ENCODE measurements at regions not wholly inside any gene's neighbourhood (a gene's known extent, or its start where the extent isn't known, plus 50 kb on each side); places are given as distances from the start of the nearest gene placed in this dataset.

DNA sequence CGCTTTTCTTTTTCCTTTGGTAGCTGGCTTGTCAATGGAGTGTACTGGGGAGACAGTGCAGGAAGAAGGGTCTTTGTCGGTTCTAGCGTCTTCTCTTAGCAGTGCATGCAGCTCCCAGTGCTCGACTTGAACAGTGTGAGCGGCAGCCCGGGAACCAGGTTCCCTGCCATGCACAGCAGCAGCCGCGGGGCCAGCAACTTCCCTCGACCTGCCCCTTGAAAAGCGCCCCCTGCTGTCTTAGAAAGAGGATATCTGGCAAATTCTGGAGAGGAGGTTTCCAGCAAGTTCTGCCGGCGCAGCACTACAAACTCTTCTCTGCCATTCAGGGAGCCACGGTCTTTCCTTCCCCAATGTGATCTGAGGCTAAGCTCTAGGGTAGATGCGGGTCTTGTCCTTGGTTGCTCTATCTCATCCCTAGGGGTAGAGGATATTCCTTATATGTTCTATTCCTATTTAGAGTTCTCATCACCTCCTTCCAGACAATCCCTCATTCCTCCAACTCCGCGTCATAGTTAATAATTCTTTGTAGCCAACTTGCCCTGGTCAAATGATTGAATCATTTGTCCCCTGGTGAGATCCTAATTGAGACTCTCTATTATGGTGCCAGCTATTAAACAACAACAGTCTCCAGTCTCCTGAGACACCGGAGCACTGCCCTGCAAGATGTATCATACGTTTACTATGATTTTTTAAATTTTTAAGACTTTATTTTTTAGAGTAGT is 451.3 kb downstream of the PMP22 start:
- H3K18ac ChIP-seq (ENCODE audit: low read length) = no peak overlapping the region
- no peak overlapping the region for H4K91ac ChIP-seq (ENCODE audit: low read depth, low read length)
- no peak overlapping the region for H2AFZ ChIP-seq (ENCODE audit: insufficient read depth, low read length, poor library complexity)
- no peaks in the 10 kb centered on the region for H3K9me3 ChIP-seq (ENCODE audit: insufficient read depth, low read depth, low read length)
- H3K4me1 ChIP-seq (ENCODE audit: control insufficient read depth in 1 of 2, insufficient read depth in 2 of 2, low read length in 2 of 2) = no peaks in the 10 kb centered on the region
- no peak overlapping the region for H3K4ac ChIP-seq (ENCODE audit: low read depth, low read length)
- no peak overlapping the region for H2BK12ac ChIP-seq (ENCODE audit: low read length)
- no CpG with 5 or more reads among the region's 18 CpGs for WGBS (ENCODE audit: extremely low coverage, insufficient coverage, insufficient read length)
- H2BK120ac ChIP-seq (ENCODE audit: insufficient read depth, low read length, poor library complexity) = no peak overlapping the region
- no peak overlapping the region for H2AK5ac ChIP-seq (ENCODE audit: low read length)
- no peak overlapping the region for H3K9ac ChIP-seq (ENCODE audit: low read length)
- H2BK5ac ChIP-seq (ENCODE audit: low read depth, low read length, poor library complexity) = no peak overlapping the region
- H3K79me2 ChIP-seq (ENCODE audit: control insufficient read depth, insufficient read depth, low read length, poor library complexity) = no peaks in the 10 kb centered on the region
- no peak overlapping the region for H3K4me3 ChIP-seq (ENCODE audit: low read depth, low read length)
- no peak overlapping the region for H3K23ac ChIP-seq (ENCODE audit: low read length)
- no peaks in the 10 kb centered on the region for H3K27me3 ChIP-seq (ENCODE audit: insufficient read depth, low read length)
- H3K27ac ChIP-seq (ENCODE audit: low read depth, low read length) = no peak overlapping the region
- H3K14ac ChIP-seq (ENCODE audit: low read length) = no peak overlapping the region
- H3K36me3 ChIP-seq (ENCODE audit: control insufficient read depth in 1 of 2, insufficient read depth in 2 of 2, low read length in 2 of 2) = no peaks in the 10 kb centered on the region
- DNase-seq = peak; percentile 25 to 72
- H3K79me1 ChIP-seq (ENCODE audit: low read length) = no peaks in the 10 kb centered on the region
- H4K12ac ChIP-seq (ENCODE audit: low read depth, low read length) = no peak overlapping the region
- H3K4me2 ChIP-seq (ENCODE audit: low read length) = no peak overlapping the region
- H4K8ac ChIP-seq (ENCODE audit: low read depth, low read length) = no peak overlapping the region

DNA sequence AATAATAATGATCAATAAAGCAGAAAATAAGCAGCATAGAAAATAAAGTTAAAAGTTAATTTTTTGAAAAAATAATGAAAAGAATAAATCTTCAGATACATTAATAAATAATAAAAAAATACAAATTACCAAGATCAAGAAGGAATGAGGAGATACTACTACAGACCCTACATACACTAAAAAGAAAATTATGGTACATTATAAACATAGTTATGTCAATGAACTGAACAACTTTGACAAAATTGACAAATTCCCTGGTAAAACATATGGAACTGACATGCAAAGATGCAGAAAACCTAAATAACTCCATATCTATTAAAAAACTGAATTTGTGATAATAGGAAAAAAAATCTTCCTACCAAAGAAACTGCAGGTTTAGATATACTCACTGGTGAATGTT is 456.7 kb downstream of the PMP22 start:
- Histone ChIP-seq H2AK5ac (ENCODE audit: low read length) (no peak overlapping the region), H3K18ac (ENCODE audit: low read length) (no peak overlapping the region), H3K23ac (ENCODE audit: low read length) (no peak overlapping the region), H3K4ac (ENCODE audit: low read depth, low read length) (no peak overlapping the region), H3K4me1 (ENCODE audit: control insufficient read depth in 1 of 2, insufficient read depth in 2 of 2, low read length in 2 of 2) (no peaks in the 10 kb centered on the region), H3K27me3 (ENCODE audit: insufficient read depth, low read length) (no peaks in the 10 kb centered on the region), H4K91ac (ENCODE audit: low read depth, low read length) (no peak overlapping the region), H3K14ac (ENCODE audit: low read length) (no peak overlapping the region), H3K9me3 (ENCODE audit: insufficient read depth, low read depth, low read length) (no peaks in the 10 kb centered on the region), H3K9ac (ENCODE audit: low read length) (no peak overlapping the region), H2AFZ (ENCODE audit: insufficient read depth, low read length, poor library complexity) (no peak overlapping the region), H2BK5ac (ENCODE audit: low read depth, low read length, poor library complexity) (no peak overlapping the region), H3K27ac (ENCODE audit: low read depth, low read length) (no peak overlapping the region), H3K79me1 (ENCODE audit: low read length) (no peaks in the 10 kb centered on the region), H3K79me2 (ENCODE audit: control insufficient read depth, insufficient read depth, low read length, poor library complexity) (no peaks in the 10 kb centered on the region), H3K4me3 (ENCODE audit: low read depth, low read length) (no peak overlapping the region), H3K4me2 (ENCODE audit: low read length) (no peak overlapping the region), H4K12ac (ENCODE audit: low read depth, low read length) (no peak overlapping the region), H2BK12ac (ENCODE audit: low read length) (no peak overlapping the region), H3K36me3 (ENCODE audit: control insufficient read depth in 1 of 2, insufficient read depth in 2 of 2, low read length in 2 of 2) (no peaks in the 10 kb centered on the region), H2BK120ac (ENCODE audit: insufficient read depth, low read length, poor library complexity) (no peak overlapping the region), H4K8ac (ENCODE audit: low read depth, low read length) (no peak overlapping the region)
- no peak for DNase-seq

DNA sequence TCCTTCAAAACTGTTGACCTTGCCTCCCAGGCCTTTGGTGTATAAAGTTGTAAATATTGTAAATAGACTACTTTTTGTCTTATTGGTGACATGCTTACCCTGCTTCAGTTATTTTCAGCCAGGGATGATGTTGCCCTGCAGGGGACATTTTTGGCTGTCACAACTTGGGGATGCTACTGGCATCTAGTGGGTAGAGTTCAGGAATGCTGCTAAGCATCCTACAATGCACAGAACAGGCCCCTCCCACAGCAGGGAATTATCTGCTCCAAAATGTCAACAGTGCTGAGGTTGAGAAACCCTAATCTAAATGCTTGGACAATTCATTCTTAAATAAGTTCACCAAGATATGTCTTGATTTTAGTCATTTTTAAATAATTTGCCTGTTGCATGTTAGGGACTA is 459.8 kb downstream of the PMP22 start:
- Histone ChIP-seq H3K27me3 (ENCODE audit: insufficient read depth, low read length) (no peaks in the 10 kb centered on the region), H4K8ac (ENCODE audit: low read depth, low read length) (no peak overlapping the region), H2BK12ac (ENCODE audit: low read length) (no peak overlapping the region), H3K14ac (ENCODE audit: low read length) (no peak overlapping the region), H3K36me3 (ENCODE audit: control insufficient read depth in 1 of 2, insufficient read depth in 2 of 2, low read length in 2 of 2) (no peaks in the 10 kb centered on the region), H2AK5ac (ENCODE audit: low read length) (no peak overlapping the region), H2BK5ac (ENCODE audit: low read depth, low read length, poor library complexity) (no peak overlapping the region), H3K9me3 (ENCODE audit: insufficient read depth, low read depth, low read length) (no peaks in the 10 kb centered on the region), H3K4me3 (ENCODE audit: low read depth, low read length) (no peak overlapping the region), H3K79me1 (ENCODE audit: low read length) (no peaks in the 10 kb centered on the region), H3K4me1 (ENCODE audit: control insufficient read depth in 1 of 2, insufficient read depth in 2 of 2, low read length in 2 of 2) (no peaks in the 10 kb centered on the region), H3K18ac (ENCODE audit: low read length) (no peak overlapping the region), H4K91ac (ENCODE audit: low read depth, low read length) (no peak overlapping the region), H3K4me2 (ENCODE audit: low read length) (no peak overlapping the region), H2AFZ (ENCODE audit: insufficient read depth, low read length, poor library complexity) (no peak overlapping the region), H2BK120ac (ENCODE audit: insufficient read depth, low read length, poor library complexity) (no peak overlapping the region), H3K4ac (ENCODE audit: low read depth, low read length) (no peak overlapping the region), H3K27ac (ENCODE audit: low read depth, low read length) (no peak overlapping the region), H3K23ac (ENCODE audit: low read length) (no peak overlapping the region), H4K12ac (ENCODE audit: low read depth, low read length) (no peak overlapping the region), H3K9ac (ENCODE audit: low read length) (no peak overlapping the region), H3K79me2 (ENCODE audit: control insufficient read depth, insufficient read depth, low read length, poor library complexity) (no peaks in the 10 kb centered on the region)
- DNase-seq = no peak

- Histone ChIP-seq H4K91ac (ENCODE audit: low read depth, low read length) (no peak overlapping the region), H3K79me1 (ENCODE audit: low read length) (no peaks in the 10 kb centered on the region), H4K8ac (ENCODE audit: low read depth, low read length) (no peak overlapping the region), H3K27ac (ENCODE audit: low read depth, low read length) (no peak overlapping the region), H2BK12ac (ENCODE audit: low read length) (no peak overlapping the region), H3K23ac (ENCODE audit: low read length) (no peak overlapping the region), H2AFZ (ENCODE audit: insufficient read depth, low read length, poor library complexity) (no peak overlapping the region), H3K4me1 (ENCODE audit: control insufficient read depth in 1 of 2, insufficient read depth in 2 of 2, low read length in 2 of 2) (no peaks in the 10 kb centered on the region), H3K9me3 (ENCODE audit: insufficient read depth, low read depth, low read length) (no peaks in the 10 kb centered on the region), H3K4me3 (ENCODE audit: low read depth, low read length) (no peak overlapping the region), H2BK120ac (ENCODE audit: insufficient read depth, low read length, poor library complexity) (no peak overlapping the region), H3K27me3 (ENCODE audit: insufficient read depth, low read length) (no peaks in the 10 kb centered on the region), H3K14ac (ENCODE audit: low read length) (no peak overlapping the region), H4K12ac (ENCODE audit: low read depth, low read length) (no peak overlapping the region), H2BK5ac (ENCODE audit: low read depth, low read length, poor library complexity) (no peak overlapping the region), H3K18ac (ENCODE audit: low read length) (no peak overlapping the region), H3K4me2 (ENCODE audit: low read length) (no peak overlapping the region), H3K79me2 (ENCODE audit: control insufficient read depth, insufficient read depth, low read length, poor library complexity) (no peaks in the 10 kb centered on the region), H3K4ac (ENCODE audit: low read depth, low read length) (no peak overlapping the region), H2AK5ac (ENCODE audit: low read length) (no peak overlapping the region), H3K9ac (ENCODE audit: low read length) (no peak overlapping the region), H3K36me3 (ENCODE audit: control insufficient read depth in 1 of 2, insufficient read depth in 2 of 2, low read length in 2 of 2) (no peaks in the 10 kb centered on the region)
- WGBS (ENCODE audit: extremely low coverage, insufficient coverage, insufficient read length) = no CpG with 5 or more reads among the region's 3 CpGs
- DNase-seq = no peak
Measured at GRCh38 chr17:14803826-14804225, 461.3 kb downstream of the PMP22 start.
